CD1c-positive myeloid dendritic cell (primary cell): ENCODE measurements at regions not wholly inside any gene's neighbourhood (a gene's known extent, or its start where the extent isn't known, plus 50 kb on each side); places are given as distances from the start of the nearest gene placed in this dataset.

Source experiments
- DNase-seq: peaks from one replicate; pipeline ENCODE4 v3.0.0-alpha.2; 2016; ENCODE audit errors: extremely low spot score

- DNase-seq, result no peak
These were observed 69.9 kb upstream of the PSMA6 start for GRCh38 chr14:35222324-35222723.

DNA sequence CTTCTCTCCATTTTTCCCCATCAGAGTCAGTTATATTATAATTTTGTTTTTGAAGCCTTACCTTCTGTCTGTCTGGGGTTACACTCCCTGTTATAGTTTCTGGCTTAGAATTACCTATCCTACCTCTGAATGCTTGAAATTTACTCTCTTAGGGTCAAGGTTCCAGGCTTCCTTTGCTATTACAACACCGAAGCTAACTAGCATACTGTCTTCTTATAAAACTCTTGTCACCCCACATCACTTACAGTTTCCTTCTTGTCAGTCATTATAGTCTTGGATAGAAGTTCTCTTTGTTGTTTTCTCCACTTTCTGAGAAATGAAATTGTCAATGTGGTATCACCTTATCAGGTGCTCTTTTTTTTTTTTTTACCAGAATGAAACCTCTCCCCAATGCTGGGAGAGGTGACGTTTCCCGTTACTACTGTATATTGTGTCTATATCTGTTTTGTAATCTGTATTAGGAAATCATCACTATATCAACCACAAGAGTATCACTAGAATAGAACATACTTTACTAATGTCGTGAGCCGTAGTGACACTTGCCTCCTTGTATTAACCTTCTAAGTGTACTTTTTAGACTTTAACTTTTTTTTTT lies 69.2 kb upstream of the PSMA6 start:
- no peak for DNase-seq

DNA sequence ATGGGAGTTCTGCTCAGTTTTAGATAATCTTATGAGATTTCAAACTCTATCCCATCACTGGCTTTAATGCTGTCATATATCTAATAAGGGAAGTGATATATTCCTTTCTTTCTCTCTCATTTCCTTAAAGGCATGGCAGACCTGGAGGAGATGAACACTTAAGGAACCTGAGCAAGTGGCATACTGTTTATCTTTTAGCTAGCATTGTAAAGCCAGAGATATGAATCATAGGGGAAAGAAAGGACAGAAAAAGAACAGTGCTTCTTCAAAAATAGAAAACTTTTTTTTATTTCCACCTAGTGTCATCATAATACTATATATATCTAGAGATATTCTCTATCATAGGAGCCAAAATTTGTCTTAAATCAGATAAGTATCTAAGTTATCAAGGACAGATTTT lies 68.3 kb upstream of the PSMA6 start:
- DNase-seq, result no peak

DNA sequence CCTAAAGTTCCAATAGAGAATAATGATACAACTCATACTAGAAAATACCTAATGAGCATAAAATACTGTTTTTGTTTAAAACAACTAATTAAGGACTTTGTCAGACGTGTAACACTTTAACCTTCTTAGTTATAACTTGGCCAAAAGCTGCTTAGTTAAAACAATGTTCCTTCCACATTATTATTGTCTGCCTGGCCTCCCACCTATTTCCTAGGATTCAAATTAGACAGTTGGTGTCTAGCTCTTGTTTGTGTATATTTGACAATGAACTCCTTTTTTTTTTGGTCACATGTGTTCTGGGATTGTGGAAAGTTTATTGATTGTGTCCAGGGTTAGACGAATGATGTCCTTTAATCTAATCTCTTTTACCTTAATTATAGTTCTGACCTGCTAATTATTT lies 67.6 kb upstream of the PSMA6 start:
- DNase-seq, result no peak

GRCh38 chr14:35229084-35229791 lies 62.9 kb upstream of the PSMA6 start:
- DNase-seq, result peak; percentile 43

DNA sequence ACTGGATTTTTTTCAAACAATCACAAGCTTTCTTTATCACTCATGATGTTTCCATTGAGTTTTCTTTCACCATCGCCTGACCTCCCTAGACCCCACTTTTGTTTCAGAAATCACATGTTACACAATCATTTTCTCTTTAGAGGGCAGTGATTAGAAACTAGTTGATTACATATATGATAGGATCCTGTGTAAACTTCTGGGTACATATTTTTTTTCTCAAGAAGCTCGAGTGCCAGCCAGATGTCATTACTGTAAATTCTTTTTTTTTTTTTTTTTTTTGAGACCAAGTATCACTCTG lies 62.4 kb upstream of the PSMA6 start:
- no peak for DNase-seq

DNA sequence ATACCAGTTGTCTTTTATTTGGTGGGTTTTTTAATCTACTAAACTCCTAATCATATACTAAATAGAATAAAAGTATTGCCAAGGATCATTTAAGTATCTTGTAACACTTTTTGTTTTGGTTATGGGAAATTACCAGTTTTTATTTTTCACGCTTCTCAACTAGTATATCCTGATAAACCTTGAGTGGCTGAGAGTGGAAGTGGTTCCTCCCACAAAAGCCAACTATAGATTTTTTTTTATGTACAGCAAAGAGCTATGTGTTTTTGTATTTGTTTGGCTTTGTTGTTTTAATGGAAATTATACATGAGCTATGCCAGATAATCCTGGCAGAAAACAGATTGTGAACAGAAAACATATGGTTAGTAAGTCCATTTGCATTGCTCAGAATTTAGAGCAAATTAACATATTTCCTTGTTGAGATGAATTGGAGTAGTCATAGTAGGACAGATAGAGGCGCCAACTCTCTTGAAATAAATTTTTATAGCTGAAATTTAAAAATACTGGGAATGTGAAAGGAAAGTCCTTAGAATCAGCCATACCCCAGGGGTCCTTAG lies 60.9 kb upstream of the PSMA6 start:
- no peak for DNase-seq

DNA sequence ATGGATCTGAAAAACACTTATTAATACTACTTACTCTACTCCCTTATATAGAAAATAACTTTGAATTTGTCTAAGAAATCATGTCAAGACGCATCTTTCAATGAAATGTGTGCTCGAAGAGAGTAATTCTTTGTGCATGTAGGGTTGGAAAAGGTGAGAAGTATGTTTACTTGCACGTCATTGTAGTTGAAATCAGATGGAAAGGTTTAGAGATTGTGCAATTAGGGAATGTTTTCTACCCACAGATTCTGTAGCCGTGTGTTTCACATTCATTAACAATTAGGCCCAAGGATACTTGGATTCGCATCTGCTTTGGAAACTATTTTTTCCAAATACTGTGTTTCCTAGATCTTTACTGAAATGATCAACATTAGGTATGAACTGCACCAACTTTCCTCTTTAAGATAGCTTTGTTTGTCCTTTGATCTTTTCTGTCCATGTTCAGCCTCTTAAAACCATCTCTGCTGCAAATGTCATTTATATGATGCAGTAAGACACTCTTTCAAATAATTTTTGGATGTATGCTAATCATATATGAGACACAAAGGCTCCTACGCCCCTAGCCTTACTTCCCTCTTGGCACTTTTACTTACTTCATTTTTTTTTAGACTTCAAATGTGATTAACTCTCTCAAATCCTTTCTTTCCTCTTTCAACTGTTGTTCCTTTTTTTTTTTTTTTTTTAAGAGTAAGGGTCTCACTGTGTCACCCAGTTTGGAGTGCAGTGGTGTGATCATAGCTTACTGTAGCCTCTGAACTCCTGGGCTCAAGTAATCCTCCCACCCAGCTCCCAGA lies 58.0 kb upstream of the PSMA6 start:
- peak; percentile 59 for DNase-seq

GRCh38 chr14:35235840-35236239 lies 56.3 kb upstream of the PSMA6 start:
- no peak for DNase-seq

- DNase-seq, result no peak
These were observed 55.4 kb upstream of the PSMA6 start for GRCh38 chr14:35236806-35237205.

DNA sequence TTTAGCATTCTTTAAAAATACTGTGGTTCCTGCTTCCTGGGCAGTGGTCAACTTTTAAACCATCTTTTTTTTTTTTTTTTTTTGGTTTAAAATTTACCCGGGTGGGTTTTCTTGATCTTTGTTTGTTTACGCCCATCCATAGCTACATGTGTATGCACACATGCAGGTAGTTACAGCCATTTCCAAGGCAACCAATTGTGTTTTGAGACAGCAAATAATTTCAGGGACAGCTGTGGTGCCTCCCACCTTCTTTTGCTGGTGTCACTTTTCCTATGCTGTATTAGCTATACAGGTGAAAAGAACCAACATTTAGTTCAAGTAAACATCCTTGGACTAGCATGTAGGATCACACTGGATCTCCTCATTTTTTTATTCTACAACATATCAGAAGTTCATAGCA lies 52.0 kb upstream of the PSMA6 start:
- no peak for DNase-seq
